Endodermal cell (in vitro differentiated cells): ENCODE measurements at regions not wholly inside any gene's neighbourhood (a gene's known extent, or its start where the extent isn't known, plus 50 kb on each side); places are given as distances from the start of the nearest gene placed in this dataset.

Experiments used
- DNase-seq: peaks from one replicate; pipeline ENCODE4 v3.0.0-alpha.2; 2017
- H3K27ac ChIP-seq: 2 replicates; pipeline ENCODE4 v1.5.1; 2013; ENCODE audit warnings: mild to moderate bottlenecking, low read depth, low read length, moderate library complexity
- H3K27me3 ChIP-seq: 2 replicates; pipeline ENCODE4 v1.6.1; 2013; ENCODE audit warnings: mild to moderate bottlenecking, low read length, moderate library complexity; ENCODE audit not compliant: insufficient read depth, control insufficient read depth, poor library complexity, severe bottlenecking
- H3K36me3 ChIP-seq: 2 replicates; pipeline ENCODE4 v1.7.0; 2013; ENCODE audit warnings: mild to moderate bottlenecking, low read length, moderate library complexity; ENCODE audit not compliant: control insufficient read depth, insufficient read depth
- H3K4me1 ChIP-seq: one replicate; pipeline ENCODE4 v1.7.0; 2013; ENCODE audit warnings: low read length; ENCODE audit not compliant: control insufficient read depth, insufficient read depth
- H3K4me3 ChIP-seq: 2 replicates; pipeline ENCODE4 v1.5.1; 2013; ENCODE audit warnings: mild to moderate bottlenecking, low read length, moderate library complexity
- H3K9ac ChIP-seq: 2 replicates; pipeline ENCODE4 v1.6.1; 2013; ENCODE audit warnings: mild to moderate bottlenecking, low read length, moderate library complexity; ENCODE audit not compliant: poor library complexity, severe bottlenecking; ENCODE audit errors: extremely low read depth
- H3K9me3 ChIP-seq: 2 replicates; pipeline ENCODE4 v1.6.1; 2013; ENCODE audit warnings: mild to moderate bottlenecking, low read length, moderate library complexity; ENCODE audit not compliant: control insufficient read depth
- H3K27ac Mint-ChIP-seq: 2 replicates; pipeline ENCODE4 v1.8.0; 2020; ENCODE audit warnings: mixed read lengths
- H3K27me3 Mint-ChIP-seq: 2 replicates; pipeline ENCODE4 v1.8.0; 2021; ENCODE audit warnings: mild to moderate bottlenecking, mixed read lengths; ENCODE audit not compliant: insufficient read depth
- H3K36me3 Mint-ChIP-seq: 2 replicates; pipeline ENCODE4 v1.8.0; 2020; ENCODE audit warnings: low read depth, mixed read lengths
- H3K4me1 Mint-ChIP-seq: 2 replicates; pipeline ENCODE4 v1.8.0; 2020; ENCODE audit warnings: mixed read lengths
- H3K4me3 Mint-ChIP-seq: 2 replicates; pipeline ENCODE4 v1.8.0; 2020; ENCODE audit warnings: mild to moderate bottlenecking, moderate library complexity, mixed read lengths
- H3K9me3 Mint-ChIP-seq: 2 replicates; pipeline ENCODE4 v1.8.0; 2020; ENCODE audit warnings: mild to moderate bottlenecking, mixed read lengths
- WGBS, 2 experiments: methylation state at CpG; one replicate each; pipeline versions ENCODE4 v1.1.5 to v1.1.7; 2013; ENCODE audit warnings: missing lambda C conversion rate in 2 of 2, mixed read lengths in 1 of 2; ENCODE audit not compliant: insufficient coverage in 1 of 2, insufficient read length in 1 of 2; 5-methylcytosine and 5-hydroxymethylcytosine counted together
- TF ChIP-seq, protein P1 (sequence below): fragments of 200-600 bp; sonication (generic); conservative IDR thresholded peaks from 2 replicates; pipeline ENCODE4 v1.5.0; 2021; ENCODE audit warnings: antibody characterized with exemption, mild to moderate bottlenecking

DNA sequence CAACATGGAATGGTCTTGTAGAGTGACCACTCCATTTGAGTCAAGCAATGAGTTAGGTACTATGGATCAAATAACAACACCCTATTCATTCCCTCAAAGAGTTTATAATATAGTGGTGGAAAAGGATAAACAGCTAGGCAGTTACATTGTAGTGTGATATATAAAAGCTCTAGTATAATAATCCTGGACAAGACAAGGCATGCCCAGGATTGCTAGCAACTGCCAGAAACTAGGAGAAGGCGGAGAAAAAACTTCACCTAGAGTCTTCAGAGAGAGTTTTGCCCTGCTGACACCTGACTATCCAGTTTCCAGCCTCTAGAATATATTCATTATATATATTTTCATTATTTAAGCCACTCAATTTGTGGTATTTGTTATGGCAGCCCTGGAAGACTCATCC lies 530.6 kb downstream of the KLF12 start:
- no peak overlapping the region for H3K4me3 ChIP-seq
- TF ChIP-seq, protein P1, sequence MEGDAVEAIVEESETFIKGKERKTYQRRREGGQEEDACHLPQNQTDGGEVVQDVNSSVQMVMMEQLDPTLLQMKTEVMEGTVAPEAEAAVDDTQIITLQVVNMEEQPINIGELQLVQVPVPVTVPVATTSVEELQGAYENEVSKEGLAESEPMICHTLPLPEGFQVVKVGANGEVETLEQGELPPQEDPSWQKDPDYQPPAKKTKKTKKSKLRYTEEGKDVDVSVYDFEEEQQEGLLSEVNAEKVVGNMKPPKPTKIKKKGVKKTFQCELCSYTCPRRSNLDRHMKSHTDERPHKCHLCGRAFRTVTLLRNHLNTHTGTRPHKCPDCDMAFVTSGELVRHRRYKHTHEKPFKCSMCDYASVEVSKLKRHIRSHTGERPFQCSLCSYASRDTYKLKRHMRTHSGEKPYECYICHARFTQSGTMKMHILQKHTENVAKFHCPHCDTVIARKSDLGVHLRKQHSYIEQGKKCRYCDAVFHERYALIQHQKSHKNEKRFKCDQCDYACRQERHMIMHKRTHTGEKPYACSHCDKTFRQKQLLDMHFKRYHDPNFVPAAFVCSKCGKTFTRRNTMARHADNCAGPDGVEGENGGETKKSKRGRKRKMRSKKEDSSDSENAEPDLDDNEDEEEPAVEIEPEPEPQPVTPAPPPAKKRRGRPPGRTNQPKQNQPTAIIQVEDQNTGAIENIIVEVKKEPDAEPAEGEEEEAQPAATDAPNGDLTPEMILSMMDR: no peak
- H3K27me3 ChIP-seq: no peaks in the 10 kb centered on the region
- Mint-ChIP-seq H3K9me3 (no peaks in the 10 kb centered on the region), H3K4me3 (no peak overlapping the region), H3K4me1 (peaks cover 2% of the 10 kb centered on the region), H3K27me3 (no peaks in the 10 kb centered on the region), H3K27ac (no peak overlapping the region), H3K36me3 (no peaks in the 10 kb centered on the region)
- H3K36me3 ChIP-seq: no peaks in the 10 kb centered on the region
- H3K9me3 ChIP-seq: peaks cover 3% of the 10 kb centered on the region
- no peak overlapping the region for H3K27ac ChIP-seq
- no peaks in the 10 kb centered on the region for H3K4me1 ChIP-seq
- DNase-seq: no peak
- no peak overlapping the region for H3K9ac ChIP-seq
- 83% methylated on average over 1 of the region's 1 CpG; no CpG with 5 or more reads in 1 of the 2 experiments for WGBS, 2 experiments

DNA sequence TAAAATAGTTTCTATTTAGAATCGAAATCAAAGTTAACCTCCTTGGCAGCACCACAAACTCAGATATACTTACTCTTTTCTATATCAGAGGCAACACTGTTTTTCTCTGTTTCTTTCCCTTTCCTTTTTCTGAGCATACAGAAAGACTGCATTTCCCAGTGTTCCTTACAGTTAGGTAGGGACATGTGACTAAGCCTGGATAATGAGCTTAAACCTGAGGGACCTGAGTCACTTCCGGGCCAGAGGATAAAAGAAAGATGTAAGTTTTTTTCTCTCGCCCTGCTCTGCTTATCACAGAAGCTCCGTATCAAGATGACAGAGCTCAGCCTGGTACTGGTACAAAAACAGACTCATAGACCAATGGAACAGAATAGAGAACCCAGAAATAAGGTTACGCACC lies 531.9 kb downstream of the KLF12 start:
- H3K4me3 ChIP-seq: no peak overlapping the region
- Mint-ChIP-seq H3K27ac (no peak overlapping the region), H3K4me3 (no peak overlapping the region), H3K4me1 (no peaks in the 10 kb centered on the region), H3K9me3 (no peaks in the 10 kb centered on the region), H3K27me3 (no peaks in the 10 kb centered on the region), H3K36me3 (no peaks in the 10 kb centered on the region)
- H3K9ac ChIP-seq: no peak overlapping the region
- no peaks in the 10 kb centered on the region for H3K4me1 ChIP-seq
- 90 to 96% methylated on average over 3 to 5 of the region's 5 CpGs for WGBS, 2 experiments
- no peak overlapping the region for H3K27ac ChIP-seq
- H3K9me3 ChIP-seq: peaks cover 3% of the 10 kb centered on the region
- no peak for DNase-seq
- H3K36me3 ChIP-seq: no peaks in the 10 kb centered on the region
- H3K27me3 ChIP-seq: no peaks in the 10 kb centered on the region
- TF ChIP-seq, protein P1: no peak

DNA sequence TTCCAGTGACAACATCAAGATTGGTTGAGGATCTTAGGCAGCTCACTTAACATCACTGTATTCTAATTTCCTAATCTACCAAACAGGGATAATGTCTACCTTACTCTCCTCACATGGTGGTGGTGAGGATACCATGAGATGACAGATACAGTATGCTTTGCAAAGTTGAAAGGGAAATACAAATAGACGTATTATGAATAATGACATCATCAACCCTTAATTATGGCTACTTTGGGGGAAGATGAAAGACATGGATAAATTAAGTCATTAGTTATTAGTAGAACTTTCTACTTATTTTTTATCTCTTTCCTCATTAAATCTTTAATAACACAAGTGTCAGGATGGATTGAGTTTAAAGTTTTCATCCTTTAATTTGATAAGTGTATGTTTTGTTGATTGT lies 532.5 kb downstream of the KLF12 start:
- H3K4me1 ChIP-seq: no peaks in the 10 kb centered on the region
- H3K9me3 ChIP-seq: peaks cover 3% of the 10 kb centered on the region
- H3K27me3 ChIP-seq: no peaks in the 10 kb centered on the region
- H3K27ac ChIP-seq: no peak overlapping the region
- TF ChIP-seq, protein P1: no peak
- H3K4me3 Mint-ChIP-seq: no peak overlapping the region
- H3K36me3 ChIP-seq: no peaks in the 10 kb centered on the region
- no peak overlapping the region for H3K4me3 ChIP-seq
- no peaks in the 10 kb centered on the region for H3K4me1 Mint-ChIP-seq
- 100% methylated on average over 1 of the region's 1 CpG; no CpG with 5 or more reads in 1 of the 2 experiments for WGBS, 2 experiments
- DNase-seq: no peak
- no peak overlapping the region for H3K27ac Mint-ChIP-seq
- no peaks in the 10 kb centered on the region for H3K36me3 Mint-ChIP-seq
- H3K9ac ChIP-seq: no peak overlapping the region
- no peaks in the 10 kb centered on the region for H3K27me3 Mint-ChIP-seq
- no peaks in the 10 kb centered on the region for H3K9me3 Mint-ChIP-seq
